GM12878 (cell line): ENCODE measurements at regions not wholly inside any gene's neighbourhood (a gene's known extent, or its start where the extent isn't known, plus 50 kb on each side); places are given as distances from the start of the nearest gene placed in this dataset.

Source experiments
- BCL3 ChIP-seq: IDR thresholded peaks from 2 replicates; pipeline ENCODE4 v1.6.1; 2011; ENCODE audit warnings: borderline replicate concordance, low read depth, mild to moderate bottlenecking, moderate library complexity, low read length; ENCODE audit not compliant: insufficient read depth, poor library complexity, severe bottlenecking
- CTCF ChIP-seq, 3 experiments: IDR thresholded peaks in 2 of 3; conservative IDR thresholded peaks in 1 of 3; 2 replicates each; pipeline ENCODE4 v1.5.1; 2011; ENCODE audit warnings: low read depth in 3 of 3, low read length in 3 of 3, mild to moderate bottlenecking in 3 of 3, control low read depth in 2 of 3, moderate library complexity in 2 of 3, inconsistent platforms in 1 of 3, mixed read lengths in 1 of 3; ENCODE audit not compliant: control insufficient read depth in 2 of 3, insufficient read depth in 1 of 3; ENCODE audit errors: extremely low read depth in 1 of 3
- EED ChIP-seq: sonication (generic); IDR thresholded peaks from 2 replicates; pipeline ENCODE4 v1.6.1; 2016; ENCODE audit warnings: antibody characterized with exemption, low read depth
- EGR1 ChIP-seq, 2 experiments: IDR thresholded peaks; 1 replicate in 1 of 2; 2 replicates in 1 of 2; pipeline ENCODE4 v1.6.1; 2011 to 2012; ENCODE audit warnings: low read depth in 2 of 2, low read length in 2 of 2, borderline replicate concordance in 1 of 2, mild to moderate bottlenecking in 1 of 2, moderate library complexity in 1 of 2
- FOS ChIP-seq: IDR thresholded peaks from 3 replicates; pipeline ENCODE4 v1.6.1; 2011; ENCODE audit warnings: borderline replicate concordance; ENCODE audit not compliant: insufficient read length; ENCODE audit errors: extremely low read depth
- POLR2A ChIP-seq: IDR thresholded peaks from 2 replicates; pipeline ENCODE4 v1.6.1; 2011; ENCODE audit warnings: low read depth, mild to moderate bottlenecking, low read length
- PRDM15 ChIP-seq: fragments of 450-650 bp; formaldehyde crosslinking; IDR thresholded peaks from 2 replicates; pipeline ENCODE4 v1.4.0; 2020; ENCODE audit warnings: mild to moderate bottlenecking, moderate library complexity
- RAD51 ChIP-seq: fragments of 450-650 bp; IDR thresholded peaks from 2 replicates; pipeline ENCODE4 v1.6.1; 2016; ENCODE audit warnings: moderate library complexity, mild to moderate bottlenecking, inconsistent platforms
- SIX5 ChIP-seq: IDR thresholded peaks from 2 replicates; pipeline ENCODE4 v1.6.1; 2011; ENCODE audit warnings: mild to moderate bottlenecking, low read depth, low read length, moderate library complexity; ENCODE audit not compliant: severe bottlenecking
- SUZ12 ChIP-seq: fragments of 200-600 bp; sonication (generic); IDR thresholded peaks from one replicate; pipeline ENCODE4 v1.6.1; 2018; ENCODE audit warnings: antibody characterized with exemption, mild to moderate bottlenecking; ENCODE audit not compliant: unreplicated experiment
- ZSCAN29 ChIP-seq: fragments of 450-650 bp; IDR thresholded peaks from 2 replicates; pipeline ENCODE4 v1.6.1; 2017; ENCODE audit warnings: mild to moderate bottlenecking, moderate library complexity
- ZZZ3 ChIP-seq: IDR thresholded peaks from 2 replicates; pipeline ENCODE4 v1.6.1; 2011; ENCODE audit warnings: low read depth; ENCODE audit not compliant: control insufficient read depth, insufficient read length

GRCh38 chr1:234672349-234673135, 62.6 kb upstream of the IRF2BP2 start:
- TF ChIP-seq EED, result no peak
- no peak for TF ChIP-seq POLR2A
- TF ChIP-seq CTCF (IDR thresholded peaks at IDR 0.05 in 2 of 3, conservative IDR thresholded peaks at IDR 0.05 in 1 of 3; ENCODE audit: control insufficient read depth in 2 of 3, extremely low read depth in 1 of 3, insufficient read depth in 1 of 3, low read depth in 3 of 3, low read length in 3 of 3), result no peak
- TF ChIP-seq RAD51, result no peak
- no peak for TF ChIP-seq EGR1 (IDR thresholded peaks at IDR 0.05; ENCODE audit: borderline replicate concordance in 1 of 2, low read depth in 2 of 2, low read length in 2 of 2)
- no peak for TF ChIP-seq ZSCAN29
- no peak for TF ChIP-seq SIX5
- no peak for TF ChIP-seq ZZZ3
- TF ChIP-seq BCL3, result no peak
- no peak for TF ChIP-seq PRDM15 (CRISPR knock-in tag)
- no peak for TF ChIP-seq FOS
- TF ChIP-seq SUZ12, result no peak
